GM18511 (cell line): ENCODE measurements at regions not wholly inside any gene's neighbourhood (a gene's known extent, or its start where the extent isn't known, plus 50 kb on each side); places are given as distances from the start of the nearest gene placed in this dataset.

ENCODE experiments used
- ATAC-seq: cut with Tn5 transposase; IDR thresholded peaks from one replicate; pipeline ENCODE4 v1.9.1; 2021; ENCODE audit warnings: mild to moderate bottlenecking, moderate library complexity; ENCODE audit not compliant: unreplicated experiment

- ATAC-seq = no peak
These were observed 476.0 kb upstream of the MKI67 start for GRCh38 chr10:128602183-128602582.

- no peak for ATAC-seq
These were observed 477.8 kb upstream of the MKI67 start for GRCh38 chr10:128604025-128604424.

GRCh38 chr10:128605180-128605579 is 479.0 kb upstream of the MKI67 start:
- ATAC-seq = no peak

DNA sequence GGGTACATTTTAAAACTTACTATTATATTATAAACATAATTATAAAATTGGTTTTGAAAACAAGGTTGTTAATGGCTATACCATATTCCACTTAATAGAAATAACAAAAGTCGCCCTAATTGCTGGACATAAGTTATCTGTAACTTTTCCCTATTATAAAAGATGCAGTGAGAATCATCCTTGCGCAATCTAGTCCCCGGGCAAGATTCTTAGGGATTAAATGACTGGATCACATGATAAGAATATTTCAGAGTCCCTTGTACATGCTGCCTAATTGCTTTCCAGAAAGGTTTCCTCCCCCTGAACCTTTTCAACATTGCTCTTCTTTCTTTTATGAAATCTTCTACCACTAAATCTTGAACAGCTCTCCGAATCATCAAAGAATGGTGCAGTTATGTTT is 479.8 kb upstream of the MKI67 start:
- no peak for ATAC-seq

DNA sequence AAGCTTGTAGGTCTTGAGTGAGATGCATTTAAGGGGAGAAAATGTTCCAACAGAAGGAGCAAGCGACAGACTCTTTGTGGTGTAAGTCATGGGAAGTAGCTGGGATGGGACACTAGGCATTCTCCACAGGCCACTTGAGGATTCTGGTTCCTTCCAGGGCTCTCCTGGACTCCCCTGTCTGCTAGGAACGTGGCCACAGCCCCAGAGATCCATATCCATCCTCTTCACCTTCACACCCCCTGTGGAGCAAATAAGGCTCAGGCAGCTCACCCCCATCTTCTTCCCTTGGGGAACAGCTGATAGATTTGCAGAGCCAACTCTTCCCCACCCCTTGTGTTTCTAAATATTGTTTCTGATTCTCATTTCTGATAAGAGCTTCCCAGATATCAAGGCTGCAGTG is 482.6 kb upstream of the MKI67 start:
- ATAC-seq = no peak

GRCh38 chr10:128609460-128609859 is 483.2 kb upstream of the MKI67 start:
- ATAC-seq = no peak

GRCh38 chr10:128610113-128610512 is 483.9 kb upstream of the MKI67 start:
- ATAC-seq = no peak

DNA sequence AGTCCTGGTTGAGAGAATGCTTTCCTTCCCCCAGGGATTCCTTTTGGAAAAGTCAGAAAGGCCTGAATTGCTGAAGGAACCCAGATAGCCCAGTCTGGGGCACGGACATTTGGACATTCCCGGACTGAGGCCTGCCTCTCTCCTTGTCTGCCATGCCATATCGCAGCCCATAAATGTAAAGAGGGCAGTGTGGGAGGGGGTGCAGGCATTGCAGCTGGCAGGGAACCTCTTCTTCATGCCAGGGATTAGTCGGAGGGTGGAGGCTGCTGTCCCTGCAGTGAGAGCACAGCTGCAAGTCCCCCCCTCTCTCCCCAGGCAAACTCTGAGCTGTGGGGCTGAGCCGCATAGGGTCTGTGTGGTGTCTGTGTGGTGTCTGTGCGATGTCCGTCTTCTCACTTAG is 486.0 kb upstream of the MKI67 start:
- ATAC-seq = no peak

DNA sequence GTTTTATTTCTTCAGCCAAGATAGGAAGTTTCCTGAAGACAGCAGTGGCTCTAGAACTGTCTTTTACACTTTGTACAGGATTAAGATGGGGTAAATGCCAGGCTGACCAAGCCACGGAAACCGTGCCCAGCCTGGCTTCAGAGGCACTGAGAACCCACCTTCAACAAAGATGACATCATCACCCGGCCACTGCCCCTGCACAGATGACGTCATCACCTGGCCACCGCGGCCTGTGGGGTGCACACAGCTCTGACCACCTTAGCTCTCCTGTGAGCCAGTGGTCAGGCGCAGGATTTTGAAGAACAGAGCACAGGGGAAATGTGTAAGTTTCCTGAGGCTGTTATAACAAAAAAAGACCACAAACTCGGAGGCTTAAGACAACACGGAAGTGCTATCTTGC is 486.4 kb upstream of the MKI67 start:
- ATAC-seq = no peak

- ATAC-seq = no peak
These were observed 487.9 kb upstream of the MKI67 start for GRCh38 chr10:128614016-128614605.

GRCh38 chr10:128614802-128615553 is 488.8 kb upstream of the MKI67 start:
- no peak for ATAC-seq

DNA sequence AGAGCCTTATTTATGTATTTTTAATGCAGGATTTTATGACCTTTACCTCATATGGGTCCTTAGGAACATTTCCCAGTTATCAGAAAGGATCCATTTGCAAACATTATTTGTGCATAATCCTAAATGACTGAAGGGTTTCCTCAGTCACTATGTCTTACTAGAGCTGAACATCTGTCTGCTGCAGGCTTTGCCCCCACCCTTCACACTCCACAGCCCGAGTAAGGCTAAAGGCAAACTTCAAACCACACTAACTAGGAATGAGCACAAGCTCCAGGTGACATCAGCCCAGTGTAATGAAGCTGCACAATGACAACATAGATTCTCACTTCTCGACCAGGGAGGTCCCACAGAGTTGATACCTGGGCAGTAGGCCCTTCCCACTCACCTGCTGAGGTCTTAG is 491.3 kb upstream of the MKI67 start:
- no peak for ATAC-seq

DNA sequence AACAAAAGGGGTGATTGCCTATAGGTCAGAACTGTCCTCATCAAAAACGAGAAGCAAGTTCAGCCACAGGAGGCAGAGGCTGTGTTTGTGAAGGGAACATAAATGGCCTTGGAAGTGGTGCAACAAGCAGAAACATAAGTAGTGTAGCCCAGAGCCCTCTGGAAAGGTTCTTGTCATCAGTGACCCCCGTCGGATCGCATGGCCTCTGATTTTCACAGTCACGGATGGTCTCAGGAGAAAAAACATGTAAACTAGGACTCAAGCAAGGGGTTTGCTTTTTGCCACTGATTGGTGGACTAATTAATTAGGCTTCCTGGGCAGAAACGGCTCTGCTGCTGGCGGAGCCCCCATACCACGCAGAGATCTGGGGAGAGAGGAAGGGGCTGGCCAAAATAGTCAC is 496.5 kb upstream of the MKI67 start:
- no peak for ATAC-seq

DNA sequence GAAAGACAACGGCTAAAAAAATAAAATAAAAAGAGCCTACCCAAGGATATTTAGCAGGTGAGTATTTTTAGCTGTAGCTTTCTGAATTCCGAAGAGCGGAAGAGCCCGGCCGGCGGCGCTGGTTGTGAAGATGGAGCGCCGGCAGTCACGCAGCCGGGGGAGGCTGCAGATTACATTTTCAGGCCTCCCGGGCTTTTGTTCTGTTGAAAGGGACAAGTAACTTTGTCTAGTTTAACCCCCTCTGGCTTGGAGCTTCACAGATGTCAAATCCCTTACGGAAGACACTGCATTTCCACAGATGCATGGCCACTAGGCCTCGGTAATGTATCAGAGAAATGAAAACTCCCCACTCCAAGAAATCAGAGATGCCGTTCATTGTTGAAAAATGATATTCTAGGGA is 497.6 kb upstream of the MKI67 start:
- no peak for ATAC-seq

- no peak for ATAC-seq
These were observed 498.7 kb upstream of the MKI67 start for GRCh38 chr10:128624656-128625530.

GRCh38 chr10:128625926-128626325 is 499.7 kb upstream of the MKI67 start:
- no peak for ATAC-seq

DNA sequence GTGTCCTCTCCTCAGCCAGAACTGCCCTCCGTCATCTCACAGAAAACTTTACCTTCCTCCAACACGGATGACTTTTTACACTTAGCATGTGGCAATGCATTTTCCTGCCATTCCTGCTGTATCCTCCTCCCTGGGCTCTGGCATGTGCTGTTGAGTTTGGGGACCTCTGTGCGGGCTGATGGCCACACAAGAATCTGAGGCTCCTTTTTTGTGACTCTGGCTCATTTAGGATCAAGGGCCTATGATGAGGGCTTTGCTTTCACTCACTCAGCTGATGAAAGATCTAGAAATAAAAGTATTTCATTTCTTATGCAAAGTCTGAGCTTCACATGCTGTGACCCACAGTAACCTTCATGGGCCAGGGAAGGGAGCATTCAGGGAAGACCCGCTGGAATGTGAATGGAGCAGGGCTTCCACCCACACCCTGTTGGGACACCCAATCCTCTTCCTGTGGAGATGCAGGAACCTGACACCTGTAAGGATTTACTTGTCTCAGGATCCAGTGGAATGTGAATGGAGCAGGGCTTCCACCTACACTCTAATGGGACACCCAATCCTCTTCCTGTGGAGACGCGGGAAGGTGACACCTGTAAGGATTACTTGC is 500.3 kb upstream of the MKI67 start:
- no peak for ATAC-seq

GRCh38 chr10:128627811-128628210 is 501.6 kb upstream of the MKI67 start:
- ATAC-seq = no peak

- no peak for ATAC-seq
These were observed 502.0 kb upstream of the MKI67 start for GRCh38 chr10:128628252-128628651.

GRCh38 chr10:128629111-128630096 is 503.2 kb upstream of the MKI67 start:
- no peak for ATAC-seq
